SU-DHL-6 (cell line): ENCODE measurements at regions not wholly inside any gene's neighbourhood (a gene's known extent, or its start where the extent isn't known, plus 50 kb on each side); places are given as distances from the start of the nearest gene placed in this dataset.

Source experiments
- H2AFZ ChIP-seq: fragments of 200-600 bp; sonication (generic); 2 replicates; pipeline ENCODE4 v1.6.1; 2014; ENCODE audit warnings: low read depth, mild to moderate bottlenecking, moderate library complexity, mixed read lengths, antibody characterized with exemption, low read length; ENCODE audit not compliant: severe bottlenecking
- H3F3A ChIP-seq: fragments of 200-600 bp; shearing (Covaris generic); 2 replicates; pipeline ENCODE4 v1.6.0; 2016; ENCODE audit warnings: antibody characterized with exemption, mild to moderate bottlenecking; ENCODE audit not compliant: insufficient read depth
- H3K27ac ChIP-seq: fragments of 200-600 bp; sonication (generic); 2 replicates; pipeline ENCODE4 v1.5.1; 2016; ENCODE audit warnings: low read depth, mild to moderate bottlenecking, low read length, moderate library complexity, mixed read lengths
- H3K27me3 ChIP-seq: fragments of 200-600 bp; sonication (generic), shearing (Covaris generic); 2 replicates; pipeline ENCODE4 v1.6.0; 2014; ENCODE audit warnings: mild to moderate bottlenecking, low read length
- H3K36me3 ChIP-seq: fragments of 200-600 bp; sonication (generic); 2 replicates; pipeline ENCODE4 v1.6.1; 2014; ENCODE audit warnings: mild to moderate bottlenecking, low read length, mixed read lengths
- H3K4me2 ChIP-seq: fragments of 300-600, 200-600 bp; shearing (Covaris generic), sonication (generic); 2 replicates; pipeline ENCODE4 v1.6.0; 2014; ENCODE audit warnings: low read length, low read depth, mild to moderate bottlenecking; ENCODE audit not compliant: poor library complexity, severe bottlenecking
- H3K4me3 ChIP-seq: fragments of 200-600 bp; sonication (generic); 2 replicates; pipeline ENCODE4 v1.5.1; 2014; ENCODE audit warnings: antibody characterized with exemption, low read length, mild to moderate bottlenecking, mixed read lengths; ENCODE audit not compliant: insufficient read depth, poor library complexity, severe bottlenecking
- H3K79me2 ChIP-seq: fragments of 200-600 bp; sonication (generic); 2 replicates; pipeline ENCODE4 v1.6.1; 2014; ENCODE audit warnings: mild to moderate bottlenecking, low read length, moderate library complexity; ENCODE audit not compliant: insufficient read depth
- H3K9ac ChIP-seq: fragments of 200-600 bp; sonication (generic); 2 replicates; pipeline ENCODE4 v1.7.0; 2014; ENCODE audit warnings: mild to moderate bottlenecking, low read length
- H3K9me2 ChIP-seq: fragments of 200-600 bp; sonication (generic); replicated peaks from 2 replicates; pipeline ENCODE4 v1.6.1; 2014; ENCODE audit warnings: low read length; ENCODE audit not compliant: insufficient read depth
- H3K9me3 ChIP-seq: fragments of 200-600 bp; sonication (generic); 2 replicates; pipeline ENCODE4 v1.6.1; 2014; ENCODE audit warnings: low read length, mixed read lengths; ENCODE audit not compliant: insufficient read depth
- H4K20me1 ChIP-seq: fragments of 200-600 bp; sonication (generic); 2 replicates; pipeline ENCODE4 v1.6.1; 2014; ENCODE audit warnings: low read depth, mild to moderate bottlenecking, antibody characterized with exemption, low read length, moderate library complexity, mixed read lengths
- EZH2phosphoT487 ChIP-seq: fragments of 200-600 bp; sonication (generic), shearing (Covaris generic); conservative IDR thresholded peaks from 2 replicates; pipeline ENCODE4 v1.6.1; 2018; ENCODE audit warnings: mild to moderate bottlenecking, antibody characterized with exemption, low read length, moderate library complexity, mixed read lengths
- TF ChIP-seq, protein P1 (sequence below): fragments of 200-600 bp; sonication (generic); IDR thresholded peaks from one replicate; pipeline ENCODE4 v1.5.1; 2017; ENCODE audit warnings: antibody characterized with exemption, mild to moderate bottlenecking, low read length, moderate library complexity; ENCODE audit not compliant: insufficient read depth, poor library complexity, severe bottlenecking

DNA sequence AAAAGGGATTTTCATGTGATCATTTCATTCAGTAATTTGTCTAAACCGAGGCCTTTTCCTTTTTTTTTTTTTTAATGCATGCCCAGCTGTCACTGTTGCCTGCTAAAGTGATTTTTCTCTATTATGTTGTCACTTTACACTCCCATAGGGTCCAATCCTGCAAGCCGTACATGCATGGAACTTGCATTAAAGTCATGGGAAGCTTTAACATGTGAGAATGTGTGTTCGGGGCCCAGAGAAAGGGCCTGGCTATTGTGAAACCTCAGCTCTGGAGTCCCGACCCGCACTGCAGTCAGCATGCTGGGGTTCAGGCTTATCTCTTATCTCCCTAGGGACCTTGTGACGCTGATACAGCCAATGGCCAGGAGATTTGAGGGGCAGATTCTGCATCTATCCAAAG is 474.6 kb downstream of the SLC4A3 start:
- no peaks in the 10 kb centered on the region for H4K20me1 ChIP-seq
- no peak overlapping the region for H3K4me2 ChIP-seq
- no peaks in the 10 kb centered on the region for H3F3A ChIP-seq
- H2AFZ ChIP-seq = no peak overlapping the region
- no peaks in the 10 kb centered on the region for H3K27me3 ChIP-seq
- no peaks in the 10 kb centered on the region for H3K36me3 ChIP-seq
- H3K9me3 ChIP-seq = no peaks in the 10 kb centered on the region
- H3K9ac ChIP-seq = no peak overlapping the region
- no peak overlapping the region for H3K27ac ChIP-seq
- H3K79me2 ChIP-seq = no peaks in the 10 kb centered on the region
- no peaks in the 10 kb centered on the region for H3K9me2 ChIP-seq
- H3K4me3 ChIP-seq = no peak overlapping the region
- TF ChIP-seq, protein P1, sequence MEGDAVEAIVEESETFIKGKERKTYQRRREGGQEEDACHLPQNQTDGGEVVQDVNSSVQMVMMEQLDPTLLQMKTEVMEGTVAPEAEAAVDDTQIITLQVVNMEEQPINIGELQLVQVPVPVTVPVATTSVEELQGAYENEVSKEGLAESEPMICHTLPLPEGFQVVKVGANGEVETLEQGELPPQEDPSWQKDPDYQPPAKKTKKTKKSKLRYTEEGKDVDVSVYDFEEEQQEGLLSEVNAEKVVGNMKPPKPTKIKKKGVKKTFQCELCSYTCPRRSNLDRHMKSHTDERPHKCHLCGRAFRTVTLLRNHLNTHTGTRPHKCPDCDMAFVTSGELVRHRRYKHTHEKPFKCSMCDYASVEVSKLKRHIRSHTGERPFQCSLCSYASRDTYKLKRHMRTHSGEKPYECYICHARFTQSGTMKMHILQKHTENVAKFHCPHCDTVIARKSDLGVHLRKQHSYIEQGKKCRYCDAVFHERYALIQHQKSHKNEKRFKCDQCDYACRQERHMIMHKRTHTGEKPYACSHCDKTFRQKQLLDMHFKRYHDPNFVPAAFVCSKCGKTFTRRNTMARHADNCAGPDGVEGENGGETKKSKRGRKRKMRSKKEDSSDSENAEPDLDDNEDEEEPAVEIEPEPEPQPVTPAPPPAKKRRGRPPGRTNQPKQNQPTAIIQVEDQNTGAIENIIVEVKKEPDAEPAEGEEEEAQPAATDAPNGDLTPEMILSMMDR = no peak
- TF ChIP-seq EZH2phosphoT487 = no peak

DNA sequence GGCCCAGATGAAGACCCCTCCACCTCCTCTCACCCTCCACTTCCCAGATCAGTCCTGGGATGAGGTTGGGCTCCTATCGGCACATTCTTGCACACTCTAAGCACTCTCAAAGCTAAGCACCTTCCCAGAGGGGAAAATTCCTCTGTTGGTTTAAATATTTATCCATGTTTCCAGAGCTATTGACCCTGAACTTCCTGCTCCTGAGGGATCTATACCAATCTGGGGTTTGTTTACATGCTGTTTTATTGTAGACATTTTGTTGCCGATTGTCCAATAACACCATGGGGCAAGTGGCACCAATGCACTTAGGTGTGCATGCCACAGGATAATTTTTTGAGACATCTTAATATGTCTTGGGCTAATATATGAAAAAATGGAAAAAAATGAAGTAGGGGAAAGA is 476.2 kb downstream of the SLC4A3 start:
- TF ChIP-seq, protein P1 = no peak
- TF ChIP-seq EZH2phosphoT487 = no peak
- no peaks in the 10 kb centered on the region for H3K36me3 ChIP-seq
- H2AFZ ChIP-seq = no peak overlapping the region
- no peaks in the 10 kb centered on the region for H3K9me3 ChIP-seq
- H3K4me2 ChIP-seq = no peak overlapping the region
- H3K27ac ChIP-seq = no peak overlapping the region
- H4K20me1 ChIP-seq = no peaks in the 10 kb centered on the region
- no peaks in the 10 kb centered on the region for H3K9me2 ChIP-seq
- H3K9ac ChIP-seq = no peak overlapping the region
- no peak overlapping the region for H3K4me3 ChIP-seq
- H3K79me2 ChIP-seq = no peaks in the 10 kb centered on the region
- no peaks in the 10 kb centered on the region for H3F3A ChIP-seq
- no peaks in the 10 kb centered on the region for H3K27me3 ChIP-seq

DNA sequence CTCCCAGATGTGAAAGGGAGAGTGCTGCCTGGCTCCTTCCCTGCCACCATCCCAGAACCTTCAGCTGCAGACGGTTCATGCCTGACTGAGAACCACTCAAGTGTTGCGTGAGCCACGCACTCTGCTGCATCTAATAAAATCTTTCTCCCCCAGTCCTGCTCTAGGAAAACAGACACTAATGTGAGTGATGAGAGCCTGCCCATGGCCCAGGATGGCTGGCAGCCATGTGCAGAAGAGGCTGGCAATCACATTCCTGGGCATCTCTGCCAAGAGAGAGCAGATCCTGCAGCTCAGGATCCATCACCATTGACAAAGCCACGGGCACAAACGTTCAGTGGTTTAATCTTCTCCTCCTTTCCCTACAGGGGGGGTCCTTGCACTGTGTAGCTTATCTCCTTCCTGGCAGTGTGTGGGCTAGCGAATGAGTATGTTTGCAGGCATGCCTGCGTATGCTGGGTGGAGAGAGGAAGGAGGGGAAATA is 477.5 kb downstream of the SLC4A3 start:
- Histone ChIP-seq H3K36me3 (no peaks in the 10 kb centered on the region), H3K4me2 (no peak overlapping the region), H3K27me3 (no peaks in the 10 kb centered on the region), H3K27ac (no peak overlapping the region), H3K79me2 (no peaks in the 10 kb centered on the region), H3K9me3 (no peaks in the 10 kb centered on the region), H3K9ac (no peak overlapping the region), H4K20me1 (no peaks in the 10 kb centered on the region), H3K9me2 (no peaks in the 10 kb centered on the region), H3K4me3 (no peak overlapping the region), H2AFZ (no peak overlapping the region), H3F3A (no peaks in the 10 kb centered on the region)
- no peak for TF ChIP-seq EZH2phosphoT487

DNA sequence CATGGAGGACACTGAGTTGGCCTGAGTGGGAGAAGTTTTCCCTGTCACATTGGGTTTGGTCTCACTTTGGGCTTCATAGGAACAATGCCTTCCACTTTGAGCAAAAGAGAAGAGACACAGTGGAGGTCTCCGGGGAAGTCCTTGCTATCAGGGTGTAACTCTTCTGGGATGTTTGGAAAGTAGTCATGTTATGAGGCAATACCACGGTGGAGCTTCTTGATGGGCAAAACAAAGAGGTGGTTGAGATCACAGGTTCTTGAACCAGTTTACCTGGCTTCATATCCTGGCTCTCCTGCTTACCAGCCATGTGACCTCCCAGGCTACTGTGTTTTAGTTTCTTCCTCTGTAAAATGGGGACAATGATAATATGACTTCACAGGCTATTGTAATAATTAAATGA is 478.6 kb downstream of the SLC4A3 start:
- Histone ChIP-seq H4K20me1 (no peaks in the 10 kb centered on the region), H3K4me2 (no peak overlapping the region), H3K27ac (no peak overlapping the region), H3K27me3 (no peaks in the 10 kb centered on the region), H3K9me2 (no peaks in the 10 kb centered on the region), H3K79me2 (no peaks in the 10 kb centered on the region), H2AFZ (no peak overlapping the region), H3K9me3 (no peaks in the 10 kb centered on the region), H3F3A (no peaks in the 10 kb centered on the region), H3K4me3 (no peak overlapping the region), H3K9ac (no peak overlapping the region), H3K36me3 (no peaks in the 10 kb centered on the region)
- TF ChIP-seq, protein P1 = no peak
- no peak for TF ChIP-seq EZH2phosphoT487
